CD14-positive monocyte (primary cell): ENCODE measurements at regions not wholly inside any gene's neighbourhood (a gene's known extent, or its start where the extent isn't known, plus 50 kb on each side); places are given as distances from the start of the nearest gene placed in this dataset.

Experiments
- DNase-seq, 3 donors: peaks; one replicate each; pipeline ENCODE4 v3.0.0-alpha.2; 2011 to 2022
- H2AFZ ChIP-seq: 2 replicates; pipeline ENCODE4 v1.6.0; 2012; ENCODE audit warnings: mild to moderate bottlenecking, low read depth, low read length, inconsistent platforms; ENCODE audit not compliant: insufficient read depth, poor library complexity, severe bottlenecking
- H3K27ac ChIP-seq, 2 donors: 1 replicate in 1 of 2; 2 replicates in 1 of 2; pipeline ENCODE4 v1.5.1; 2012 to 2013; ENCODE audit warnings: low read length in 2 of 2, control low read depth in 1 of 2, inconsistent platforms in 1 of 2, low read depth in 1 of 2, mild to moderate bottlenecking in 1 of 2
- H3K27me3 ChIP-seq, 2 donors: one replicate each; pipeline versions ENCODE4 v1.6.0 to v1.6.1; 2011 to 2013; ENCODE audit warnings: low read length in 2 of 2; ENCODE audit not compliant: control insufficient read depth in 2 of 2, insufficient read depth in 2 of 2
- H3K36me3 ChIP-seq, 2 donors: replicated peaks in 1 of 2; 1 replicate in 1 of 2; 2 replicates in 1 of 2; pipeline versions ENCODE4 v1.5.1 to v1.6.1; 2012 to 2013; ENCODE audit warnings: low read length in 2 of 2, control low read depth in 1 of 2, inconsistent platforms in 1 of 2, mild to moderate bottlenecking in 1 of 2; ENCODE audit not compliant: insufficient read depth in 2 of 2, control insufficient read depth in 1 of 2
- H3K4me1 ChIP-seq, 2 donors: 1 replicate in 1 of 2; 2 replicates in 1 of 2; pipeline versions ENCODE4 v1.5.1 to v1.6.1; 2012 to 2013; ENCODE audit warnings: low read length in 2 of 2, control low read depth in 1 of 2, inconsistent platforms in 1 of 2, mild to moderate bottlenecking in 1 of 2, moderate library complexity in 1 of 2; ENCODE audit not compliant: insufficient read depth in 2 of 2, control insufficient read depth in 1 of 2
- H3K4me2 ChIP-seq: replicated peaks from 2 replicates; pipeline ENCODE3; 2012; ENCODE audit warnings: low read length, moderate library complexity, mild to moderate bottlenecking; ENCODE audit not compliant: poor library complexity, severe bottlenecking; ENCODE audit errors: extremely low read depth
- H3K4me3 ChIP-seq, 3 experiments: fragments of 200-600 bp in 1 of 3; sonication (generic) in 1 of 3; replicated peaks in 1 of 3; 1 replicate in 2 of 3; 2 replicates in 1 of 3; pipeline ENCODE4 v1.5.1; 2011 to 2013; ENCODE audit warnings: low read length in 3 of 3, mild to moderate bottlenecking in 3 of 3, control low read depth in 2 of 3, low read depth in 2 of 3, inconsistent platforms in 1 of 3, moderate library complexity in 1 of 3
- H3K79me2 ChIP-seq: 2 replicates; pipeline ENCODE4 v1.6.0; 2012; ENCODE audit warnings: mild to moderate bottlenecking, control low read depth, inconsistent platforms, low read length, moderate library complexity; ENCODE audit not compliant: insufficient read depth
- H3K9ac ChIP-seq: 2 replicates; pipeline ENCODE4 v1.6.0; 2017; ENCODE audit warnings: low read length, mild to moderate bottlenecking; ENCODE audit not compliant: insufficient read depth, poor library complexity, severe bottlenecking
- H3K9me3 ChIP-seq, 2 donors: replicated peaks in 1 of 2; 1 replicate in 1 of 2; 2 replicates in 1 of 2; pipeline versions ENCODE4 v1.5.1 to v1.6.1; 2012 to 2013; ENCODE audit warnings: low read length in 2 of 2, control low read depth in 1 of 2; ENCODE audit not compliant: control insufficient read depth in 1 of 2, insufficient read depth in 1 of 2
- H4K20me1 ChIP-seq: 2 replicates; pipeline ENCODE4 v1.6.0; 2012; ENCODE audit warnings: mild to moderate bottlenecking, low read length, control low read depth, moderate library complexity; ENCODE audit not compliant: insufficient read depth
- H3K27ac Mint-ChIP-seq, 7 donors: one replicate each; pipeline ENCODE4 v1.8.0; 2020; ENCODE audit warnings: mild to moderate bottlenecking in 7 of 7, mixed read lengths in 7 of 7, moderate library complexity in 6 of 7, inconsistent platforms in 2 of 7
- H3K27me3 Mint-ChIP-seq, 3 donors: one replicate each; pipeline ENCODE4 v1.8.0; 2021 to 2022; ENCODE audit warnings: low read depth in 3 of 3, mild to moderate bottlenecking in 3 of 3, mixed read lengths in 3 of 3, moderate library complexity in 3 of 3, inconsistent platforms in 1 of 3
- H3K36me3 Mint-ChIP-seq, 2 donors: one replicate each; pipeline ENCODE4 v1.8.0; 2020; ENCODE audit warnings: mixed read lengths in 2 of 2, inconsistent platforms in 1 of 2, mild to moderate bottlenecking in 1 of 2
- H3K4me1 Mint-ChIP-seq: one replicate; pipeline ENCODE4 v1.8.0; 2020; ENCODE audit warnings: mild to moderate bottlenecking, mixed read lengths
- H3K4me3 Mint-ChIP-seq, 2 donors: one replicate each; pipeline ENCODE4 v1.8.0; 2020; ENCODE audit warnings: mild to moderate bottlenecking in 2 of 2, mixed read lengths in 2 of 2, moderate library complexity in 1 of 2
- H3K9me3 Mint-ChIP-seq, 7 donors: one replicate each; pipeline ENCODE4 v1.8.0; 2020 to 2022; ENCODE audit warnings: mixed read lengths in 7 of 7, mild to moderate bottlenecking in 6 of 7, moderate library complexity in 6 of 7, inconsistent platforms in 2 of 7
- WGBS: methylation state at CpG from one replicate; pipeline ENCODE4 v1.1.5; 2013; ENCODE audit warnings: missing lambda C conversion rate; ENCODE audit not compliant: insufficient coverage; 5-methylcytosine and 5-hydroxymethylcytosine counted together
- intact Hi-C, 2 donors: fragments of 100-400 bp; cut with micrococcal nuclease; formaldehyde crosslinking; loops; one replicate each; pipeline versions ENCODE4 v1.15.0 to v1.15.1; 2023
- TF ChIP-seq, protein P1 (sequence below): fragments of 200-600 bp; IDR thresholded peaks from one replicate; pipeline ENCODE4 v1.8.0; 2022; ENCODE audit warnings: antibody characterized with exemption, mild to moderate bottlenecking

GRCh38 chr14:71414631-71415403, 507.6 kb downstream of the PCNX1 start:
- H3K36me3 Mint-ChIP-seq: peaks cover 32 to 42% of the 10 kb centered on the region in 2 donors

DNA sequence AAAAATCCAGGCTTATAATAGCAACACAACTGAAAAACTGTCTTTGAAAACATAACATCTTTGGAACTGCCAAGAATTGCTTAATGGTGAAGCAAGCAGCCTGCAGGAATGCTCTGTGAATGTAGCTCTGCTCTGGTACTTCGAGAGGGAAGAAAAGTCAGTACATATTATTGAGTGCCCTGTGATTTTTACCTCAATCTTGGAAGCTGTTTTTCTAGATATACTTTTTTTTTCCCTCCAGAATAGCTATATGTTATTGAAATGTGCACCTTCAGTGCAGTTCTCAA, 508.1 kb downstream of the PCNX1 start:
- no peak overlapping the region for H3K4me2 ChIP-seq
- peaks cover 15 to 20% of the 10 kb centered on the region in 2 donors for H3K4me1 ChIP-seq

More at GRCh38 chr14:71414631-71415403, 507.6 kb downstream of the PCNX1 start:
- Histone ChIP-seq H3K4me3 (no peak overlapping the region), H3K79me2 (peaks cover 25% of the 10 kb centered on the region), H3K4me2 (no peak overlapping the region), H3K27ac (no peak overlapping the region), H3K27me3 (no peaks in the 10 kb centered on the region), H2AFZ (no peak overlapping the region), H4K20me1 (peaks cover 18% of the 10 kb centered on the region), H3K36me3 (peaks cover 0 to 29% of the 10 kb centered on the region in 2 donors), H3K9me3 (no peaks in the 10 kb centered on the region), H3K9ac (no peak overlapping the region), H3K4me1 (peaks cover 15 to 23% of the 10 kb centered on the region in 2 donors)
- no peak for DNase-seq
- Mint-ChIP-seq H3K4me1 (peaks cover 34% of the 10 kb centered on the region), H3K27ac (no peak overlapping the region), H3K4me3 (no peak overlapping the region), H3K9me3 (peaks cover 0 to 2% (median 0%) of the 10 kb centered on the region in 7 donors), H3K27me3 (no peaks in the 10 kb centered on the region)
- intact Hi-C loops: loop anchor here in 1 of 2 donors (10.0 kb wide), 1 partner anchor 270 kb away; no protein-coding TSS in a partner anchor
- WGBS: no CpG with 5 or more reads among the region's 5 CpGs
- TF ChIP-seq, protein P1, sequence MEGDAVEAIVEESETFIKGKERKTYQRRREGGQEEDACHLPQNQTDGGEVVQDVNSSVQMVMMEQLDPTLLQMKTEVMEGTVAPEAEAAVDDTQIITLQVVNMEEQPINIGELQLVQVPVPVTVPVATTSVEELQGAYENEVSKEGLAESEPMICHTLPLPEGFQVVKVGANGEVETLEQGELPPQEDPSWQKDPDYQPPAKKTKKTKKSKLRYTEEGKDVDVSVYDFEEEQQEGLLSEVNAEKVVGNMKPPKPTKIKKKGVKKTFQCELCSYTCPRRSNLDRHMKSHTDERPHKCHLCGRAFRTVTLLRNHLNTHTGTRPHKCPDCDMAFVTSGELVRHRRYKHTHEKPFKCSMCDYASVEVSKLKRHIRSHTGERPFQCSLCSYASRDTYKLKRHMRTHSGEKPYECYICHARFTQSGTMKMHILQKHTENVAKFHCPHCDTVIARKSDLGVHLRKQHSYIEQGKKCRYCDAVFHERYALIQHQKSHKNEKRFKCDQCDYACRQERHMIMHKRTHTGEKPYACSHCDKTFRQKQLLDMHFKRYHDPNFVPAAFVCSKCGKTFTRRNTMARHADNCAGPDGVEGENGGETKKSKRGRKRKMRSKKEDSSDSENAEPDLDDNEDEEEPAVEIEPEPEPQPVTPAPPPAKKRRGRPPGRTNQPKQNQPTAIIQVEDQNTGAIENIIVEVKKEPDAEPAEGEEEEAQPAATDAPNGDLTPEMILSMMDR: no peak

More for the DNA sequence above, 508.1 kb downstream of the PCNX1 start:
- Mint-ChIP-seq H3K27ac (no peak overlapping the region), H3K36me3 (peaks cover 32 to 38% of the 10 kb centered on the region in 2 donors), H3K4me1 (peaks cover 30% of the 10 kb centered on the region), H3K9me3 (peaks cover 0 to 2% (median 0%) of the 10 kb centered on the region in 7 donors), H3K27me3 (no peaks in the 10 kb centered on the region), H3K4me3 (no peak overlapping the region)
- Histone ChIP-seq H3K4me3 (no peak overlapping the region), H3K36me3 (peaks cover 0 to 29% of the 10 kb centered on the region in 2 donors), H2AFZ (no peak overlapping the region), H3K27me3 (no peaks in the 10 kb centered on the region), H3K9me3 (no peaks in the 10 kb centered on the region), H3K9ac (no peak overlapping the region), H3K79me2 (peaks cover 25% of the 10 kb centered on the region), H4K20me1 (peaks cover 18% of the 10 kb centered on the region), H3K27ac (no peak overlapping the region)
- WGBS: no CpG with 5 or more reads among the region's 1 CpG
- TF ChIP-seq, protein P1: no peak
- intact Hi-C loops: loop anchor here in 1 of 2 donors (10.0 kb wide), 1 partner anchor 271 kb away; no protein-coding TSS in a partner anchor
- DNase-seq: no peak
